ENCODE measurements at regions not wholly inside any gene's neighbourhood (a gene's known extent, or its start where the extent isn't known, plus 50 kb on each side); places are given as distances from the start of the nearest gene placed in this dataset.

- Mint-ChIP-seq H3K9me3 (ENCODE audit: low read depth) (peaks cover 4% of the 10 kb centered on the region), H3K27ac (no peak overlapping the region), H3K36me3 (no peaks in the 10 kb centered on the region), H3K4me1 (ENCODE audit: low read depth) (no peaks in the 10 kb centered on the region), H3K4me3 (no peak overlapping the region), H3K27me3 (peaks cover 11% of the 10 kb centered on the region)
Measured at GRCh38 chr9:79360387-79361347, 211.1 kb upstream of the TLE4 start.

GRCh38 chr9:79362100-79363081 lies 209.4 kb upstream of the TLE4 start:
- Mint-ChIP-seq H3K4me3 (no peak overlapping the region), H3K27ac (no peak overlapping the region), H3K27me3 (peaks cover 11% of the 10 kb centered on the region), H3K9me3 (ENCODE audit: low read depth) (peaks cover 4% of the 10 kb centered on the region), H3K36me3 (no peaks in the 10 kb centered on the region), H3K4me1 (ENCODE audit: low read depth) (no peaks in the 10 kb centered on the region)

- Mint-ChIP-seq H3K4me1 (ENCODE audit: low read depth) (no peaks in the 10 kb centered on the region), H3K27me3 (no peaks in the 10 kb centered on the region), H3K27ac (no peak overlapping the region)
Measured at GRCh38 chr9:79369676-79370075, 202.1 kb upstream of the TLE4 start.

GRCh38 chr9:79371301-79371700 lies 200.5 kb upstream of the TLE4 start:
- H3K27me3 Mint-ChIP-seq: no peaks in the 10 kb centered on the region
- no peaks in the 10 kb centered on the region for H3K4me1 Mint-ChIP-seq (ENCODE audit: low read depth)
- no peaks in the 10 kb centered on the region for H3K9me3 Mint-ChIP-seq (ENCODE audit: low read depth)
- H3K36me3 Mint-ChIP-seq: no peaks in the 10 kb centered on the region
- no peak overlapping the region for H3K27ac Mint-ChIP-seq
- H3K4me3 Mint-ChIP-seq: no peak overlapping the region

More at GRCh38 chr9:79369676-79370075, 202.1 kb upstream of the TLE4 start:
- no peak overlapping the region for H3K4me3 Mint-ChIP-seq
- H3K9me3 Mint-ChIP-seq (ENCODE audit: low read depth): no peaks in the 10 kb centered on the region
- H3K36me3 Mint-ChIP-seq: no peaks in the 10 kb centered on the region

- H3K27me3 Mint-ChIP-seq: no peaks in the 10 kb centered on the region
- no peak overlapping the region for H3K27ac Mint-ChIP-seq
- no peaks in the 10 kb centered on the region for H3K4me1 Mint-ChIP-seq (ENCODE audit: low read depth)
- H3K4me3 Mint-ChIP-seq: no peak overlapping the region
- no peaks in the 10 kb centered on the region for H3K36me3 Mint-ChIP-seq
- no peaks in the 10 kb centered on the region for H3K9me3 Mint-ChIP-seq (ENCODE audit: low read depth)
Measured at GRCh38 chr9:79371948-79372555, 199.7 kb upstream of the TLE4 start.

- Mint-ChIP-seq H3K36me3 (no peaks in the 10 kb centered on the region), H3K4me3 (no peak overlapping the region), H3K27ac (no peak overlapping the region), H3K4me1 (ENCODE audit: low read depth) (no peaks in the 10 kb centered on the region), H3K9me3 (ENCODE audit: low read depth) (no peaks in the 10 kb centered on the region), H3K27me3 (no peaks in the 10 kb centered on the region)
Measured at GRCh38 chr9:79377339-79377855, 194.4 kb upstream of the TLE4 start.

- H3K4me1 Mint-ChIP-seq (ENCODE audit: low read depth): no peaks in the 10 kb centered on the region
- H3K9me3 Mint-ChIP-seq (ENCODE audit: low read depth): no peaks in the 10 kb centered on the region
- peaks cover 3% of the 10 kb centered on the region for H3K27me3 Mint-ChIP-seq
- H3K27ac Mint-ChIP-seq: no peak overlapping the region
- H3K36me3 Mint-ChIP-seq: no peaks in the 10 kb centered on the region
- H3K4me3 Mint-ChIP-seq: no peak overlapping the region
Measured at GRCh38 chr9:79378107-79378506, 193.7 kb upstream of the TLE4 start.

- H3K27ac Mint-ChIP-seq: no peak overlapping the region
- peaks cover 3% of the 10 kb centered on the region for H3K27me3 Mint-ChIP-seq
- no peaks in the 10 kb centered on the region for H3K4me1 Mint-ChIP-seq (ENCODE audit: low read depth)
- H3K9me3 Mint-ChIP-seq (ENCODE audit: low read depth): no peaks in the 10 kb centered on the region
- H3K36me3 Mint-ChIP-seq: no peaks in the 10 kb centered on the region
- no peak overlapping the region for H3K4me3 Mint-ChIP-seq
Measured at GRCh38 chr9:79382044-79382443, 189.7 kb upstream of the TLE4 start.

GRCh38 chr9:79382458-79382857 lies 189.3 kb upstream of the TLE4 start:
- Mint-ChIP-seq H3K27ac (no peak overlapping the region), H3K4me3 (no peak overlapping the region), H3K36me3 (no peaks in the 10 kb centered on the region), H3K4me1 (ENCODE audit: low read depth) (no peaks in the 10 kb centered on the region), H3K9me3 (ENCODE audit: low read depth) (no peaks in the 10 kb centered on the region), H3K27me3 (peaks cover 3% of the 10 kb centered on the region)

- H3K4me3 Mint-ChIP-seq: no peak overlapping the region
Measured at GRCh38 chr9:79383096-79383495, 188.7 kb upstream of the TLE4 start.

GRCh38 chr9:79384091-79384490 lies 187.7 kb upstream of the TLE4 start:
- no peak overlapping the region for H3K27ac Mint-ChIP-seq
- H3K36me3 Mint-ChIP-seq: no peaks in the 10 kb centered on the region
- H3K9me3 Mint-ChIP-seq (ENCODE audit: low read depth): no peaks in the 10 kb centered on the region
- no peaks in the 10 kb centered on the region for H3K4me1 Mint-ChIP-seq (ENCODE audit: low read depth)
- H3K27me3 Mint-ChIP-seq: peaks cover 3% of the 10 kb centered on the region
- no peak overlapping the region for H3K4me3 Mint-ChIP-seq

More at GRCh38 chr9:79383096-79383495, 188.7 kb upstream of the TLE4 start:
- Mint-ChIP-seq H3K27me3 (peaks cover 3% of the 10 kb centered on the region), H3K27ac (no peak overlapping the region), H3K9me3 (ENCODE audit: low read depth) (no peaks in the 10 kb centered on the region), H3K4me1 (ENCODE audit: low read depth) (no peaks in the 10 kb centered on the region), H3K36me3 (no peaks in the 10 kb centered on the region)

GRCh38 chr9:79384501-79384900 lies 187.3 kb upstream of the TLE4 start:
- Mint-ChIP-seq H3K4me1 (ENCODE audit: low read depth) (no peaks in the 10 kb centered on the region), H3K27me3 (peaks cover 3% of the 10 kb centered on the region), H3K27ac (no peak overlapping the region), H3K9me3 (ENCODE audit: low read depth) (no peaks in the 10 kb centered on the region), H3K4me3 (no peak overlapping the region), H3K36me3 (no peaks in the 10 kb centered on the region)

GRCh38 chr9:79387101-79387835 lies 184.5 kb upstream of the TLE4 start:
- Mint-ChIP-seq H3K27ac (no peak overlapping the region), H3K4me3 (no peak overlapping the region), H3K27me3 (peaks cover 4% of the 10 kb centered on the region), H3K9me3 (ENCODE audit: low read depth) (no peaks in the 10 kb centered on the region), H3K4me1 (ENCODE audit: low read depth) (no peaks in the 10 kb centered on the region), H3K36me3 (no peaks in the 10 kb centered on the region)
